Heart left ventricle (tissue), 16 donors: ENCODE measurements at regions not wholly inside any gene's neighbourhood (a gene's known extent, or its start where the extent isn't known, plus 50 kb on each side); places are given as distances from the start of the nearest gene placed in this dataset.

ENCODE experiments used
- ATAC-seq, 4 donors: fragments of 200-7000 bp; cut with Tn5 transposase; one replicate each; pipeline ENCODE4 v1.9.1; 2020 to 2022; ENCODE audit warnings: moderate library complexity in 4 of 4, mild to moderate bottlenecking in 3 of 4, moderate number of reproducible peaks in 1 of 4
- DNase-seq, 5 donors: peaks; one replicate each; pipeline ENCODE4 v3.0.0-alpha.2; 2020
- H3K27ac ChIP-seq, 12 donors: fragments of 200-600 bp; sonication (generic) in 4 of 12; one replicate each; pipeline versions ENCODE4 v1.5.0 to v1.8.0; 2016 to 2022; ENCODE audit warnings: mild to moderate bottlenecking in 2 of 12
- H3K27me3 ChIP-seq, 9 donors: fragments of 200-600 bp; sonication (generic) in 2 of 9; one replicate each; pipeline versions ENCODE4 v1.5.1 to v1.8.0; 2016 to 2022; ENCODE audit warnings: mild to moderate bottlenecking in 3 of 9
- H3K36me3 ChIP-seq, 9 donors: fragments of 200-600 bp; sonication (generic) in 2 of 9; one replicate each; pipeline versions ENCODE4 v1.5.0 to v1.8.0; 2018 to 2022; ENCODE audit warnings: mild to moderate bottlenecking in 2 of 9
- H3K4me1 ChIP-seq, 12 donors: fragments of 200-600 bp; sonication (generic) in 4 of 12; one replicate each; pipeline versions ENCODE4 v1.5.0 to v1.8.0; 2016 to 2022; ENCODE audit warnings: mild to moderate bottlenecking in 3 of 12
- H3K4me3 ChIP-seq, 12 donors: fragments of 200-600 bp; sonication (generic) in 4 of 12; one replicate each; pipeline versions ENCODE4 v1.5.0 to v1.8.0; 2017 to 2022; ENCODE audit warnings: mild to moderate bottlenecking in 9 of 12, moderate library complexity in 4 of 12
- H3K9me3 ChIP-seq, 12 donors: fragments of 200-600 bp; sonication (generic) in 4 of 12; one replicate each; pipeline versions ENCODE4 v1.5.0 to v1.8.0; 2016 to 2022; ENCODE audit warnings: mild to moderate bottlenecking in 1 of 12
- POLR2A ChIP-seq, 2 donors: fragments of 450-650 bp; IDR thresholded peaks; one replicate each; pipeline ENCODE4 v1.6.1; 2017; ENCODE audit warnings: antibody characterized with exemption in 2 of 2, mild to moderate bottlenecking in 2 of 2, moderate library complexity in 2 of 2
- WGBS, 4 donors: extraction: QIAGEN DNeasy Blood & Tissue Kit in 2 of 4; methylation state at CpG; one replicate each; pipeline versions ENCODE4 v1.1.5 to v1.1.7; 2013 to 2018; 5-methylcytosine and 5-hydroxymethylcytosine counted together
- intact Hi-C, 10 donors: fragments of 100-400 bp; cut with DNase I; formaldehyde crosslinking; loops; one replicate each; pipeline versions ENCODE4 v1.11.1 to v1.14.2; 2022
- TF ChIP-seq, protein P1 (sequence below), 12 donors: fragments of 200-600 bp; sonication (generic) in 4 of 12; IDR thresholded peaks; one replicate each; pipeline versions ENCODE4 v1.5.0 to v1.8.0; 2018 to 2022; ENCODE audit warnings: antibody characterized with exemption in 12 of 12, mild to moderate bottlenecking in 5 of 12
- donor health status: ischemic (EF 13 %, LVEDD 7.1; RV severe dilation, severe dysfunction).
- donor health status: healthy with polysubstance abuse.
- donor health status: DM: no; HTN: yes; CAD: no.
- donor health status: DM: no; HTN: no; CAD: no.
- donor health status: ischemic (EF 25% LVEDD 6.9; RV normal size, moderate dysfunction).
- donor health status: ischemic (EF 25% LVEDD 5.7; RV mildly dilated, moderate dysfunction).
- donor health status: healthy.
- donor health status: DM: yes; HTN: yes; CAD: no.
- donor health status: ischemic (EF 35%, LVEDD 5.7; RV mildly dilated, moderate dysfunction).
- donor health status: nonischemic (EF 11% LVEDD 7.7; RV severe dilation, severe dysfunction).
- donor health status: DM: yes; HTN: yes; CAD: no.
- donor health status: PGD.
- donor health status: ischemic (EF 29% LVEDD 5.4; RV normal size, mild dysfunction).
- donor health status: nonischemic (EF 23%, LVEDD 6.1; RV moderate dilation, normal function).

DNA sequence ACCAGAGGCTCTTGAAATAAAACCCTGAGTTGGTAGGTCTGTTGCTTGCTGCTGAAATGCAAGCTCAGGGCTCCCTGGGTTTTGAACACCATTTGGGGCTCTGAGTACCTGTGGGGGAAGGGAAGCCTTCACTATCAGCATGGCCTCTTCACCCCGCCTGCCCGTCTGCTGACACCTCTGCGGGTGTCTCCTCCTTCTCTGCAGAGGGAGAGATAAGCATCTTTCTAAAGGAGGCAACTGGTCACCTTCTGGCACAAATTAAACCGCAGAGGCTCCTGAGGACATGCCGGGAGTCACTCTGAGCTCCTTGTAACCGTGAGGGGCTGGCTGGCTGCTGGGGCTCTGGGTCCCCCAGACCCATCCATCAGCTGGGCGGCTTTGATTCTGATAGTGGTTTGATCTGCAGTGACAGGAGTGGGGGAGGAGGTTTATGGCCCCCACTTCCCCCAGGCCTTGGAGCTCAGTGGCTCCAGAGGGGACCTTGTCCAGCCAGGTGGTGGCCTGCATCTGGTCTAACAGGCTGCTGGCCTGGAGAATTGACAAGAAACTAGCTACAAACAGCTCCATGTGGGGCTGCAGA is 123.5 kb downstream of the IRF8 start:
- no peak for DNase-seq
- Histone ChIP-seq H3K4me1 (peaks cover 0 to 4% (median 0%) of the 10 kb centered on the region in 12 donors), H3K27me3 (peaks cover 0 to 57% (median 11%) of the 10 kb centered on the region in 9 donors), H3K9me3 (peaks cover 0 to 35% (median 25%) of the 10 kb centered on the region in 12 donors), H3K36me3 (no peaks in the 10 kb centered on the region), H3K27ac (no peak overlapping the region), H3K4me3 (no peak overlapping the region)
- ATAC-seq, result no peak
- no peak for TF ChIP-seq POLR2A (IDR thresholded peaks at IDR 0.05)
- TF ChIP-seq, protein P1, sequence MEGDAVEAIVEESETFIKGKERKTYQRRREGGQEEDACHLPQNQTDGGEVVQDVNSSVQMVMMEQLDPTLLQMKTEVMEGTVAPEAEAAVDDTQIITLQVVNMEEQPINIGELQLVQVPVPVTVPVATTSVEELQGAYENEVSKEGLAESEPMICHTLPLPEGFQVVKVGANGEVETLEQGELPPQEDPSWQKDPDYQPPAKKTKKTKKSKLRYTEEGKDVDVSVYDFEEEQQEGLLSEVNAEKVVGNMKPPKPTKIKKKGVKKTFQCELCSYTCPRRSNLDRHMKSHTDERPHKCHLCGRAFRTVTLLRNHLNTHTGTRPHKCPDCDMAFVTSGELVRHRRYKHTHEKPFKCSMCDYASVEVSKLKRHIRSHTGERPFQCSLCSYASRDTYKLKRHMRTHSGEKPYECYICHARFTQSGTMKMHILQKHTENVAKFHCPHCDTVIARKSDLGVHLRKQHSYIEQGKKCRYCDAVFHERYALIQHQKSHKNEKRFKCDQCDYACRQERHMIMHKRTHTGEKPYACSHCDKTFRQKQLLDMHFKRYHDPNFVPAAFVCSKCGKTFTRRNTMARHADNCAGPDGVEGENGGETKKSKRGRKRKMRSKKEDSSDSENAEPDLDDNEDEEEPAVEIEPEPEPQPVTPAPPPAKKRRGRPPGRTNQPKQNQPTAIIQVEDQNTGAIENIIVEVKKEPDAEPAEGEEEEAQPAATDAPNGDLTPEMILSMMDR (IDR thresholded peaks at IDR 0.05), result no peak
- intact Hi-C loops, result no loop called here
- WGBS, 4 donors, result 20 to 48% (median 27%) methylated on average over 3 to 7 of the region's 7 CpGs

DNA sequence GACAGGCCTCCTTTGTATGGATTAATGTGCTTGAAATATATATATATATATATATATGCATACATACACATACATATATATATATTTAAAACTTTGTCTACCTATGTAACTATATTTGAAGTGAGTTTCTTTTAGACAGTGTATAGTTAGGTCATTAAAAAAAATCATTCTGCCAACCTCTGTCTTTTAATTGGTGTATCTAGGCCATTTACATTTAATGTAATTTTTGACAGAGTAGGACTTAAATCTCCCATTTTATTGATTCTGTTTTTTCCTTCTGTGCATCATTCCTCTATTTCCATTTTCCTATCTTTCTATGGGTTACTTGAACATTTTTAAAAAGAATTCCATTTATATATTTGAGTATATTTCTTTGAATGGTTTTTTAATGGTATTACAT is 125.2 kb downstream of the IRF8 start:
- intact Hi-C loops, result no loop called here
- ATAC-seq, result no peak
- Histone ChIP-seq H3K36me3 (no peaks in the 10 kb centered on the region), H3K4me1 (peaks cover 0 to 1% (median 0%) of the 10 kb centered on the region in 12 donors), H3K27ac (no peak overlapping the region), H3K9me3 (peaks cover 0 to 35% (median 25%) of the 10 kb centered on the region in 12 donors), H3K4me3 (no peak overlapping the region), H3K27me3 (peaks cover 0 to 67% (median 15%) of the 10 kb centered on the region in 9 donors)
- DNase-seq, result no peak
- TF ChIP-seq, protein P1 (IDR thresholded peaks at IDR 0.05), result no peak
- no peak for TF ChIP-seq POLR2A (IDR thresholded peaks at IDR 0.05)

DNA sequence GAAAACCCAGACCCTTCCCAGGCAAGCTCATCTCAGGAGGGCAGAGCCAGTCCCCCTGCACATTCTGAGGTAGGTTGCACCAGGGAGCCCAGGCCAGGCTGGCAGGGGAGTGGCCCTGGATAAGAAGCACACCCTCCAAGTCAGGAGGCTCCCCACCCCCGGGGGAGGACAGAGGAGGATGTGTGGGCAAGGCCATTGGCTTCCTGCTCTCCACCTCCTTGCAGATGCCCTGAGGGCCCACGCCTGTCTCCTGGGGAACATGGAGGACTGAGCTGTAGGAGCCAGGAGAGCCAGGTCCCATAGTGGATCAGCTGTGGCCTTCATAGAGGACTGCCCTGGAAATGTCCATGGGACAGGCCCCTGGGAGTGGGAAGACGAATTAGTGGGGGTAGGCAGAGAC is 126.7 kb downstream of the IRF8 start:
- H3K36me3 ChIP-seq, result no peaks in the 10 kb centered on the region
- H3K27me3 ChIP-seq, result peaks cover 0 to 66% (median 9%) of the 10 kb centered on the region in 9 donors
- DNase-seq (no peak), ATAC-seq (no peak)
- no peak overlapping the region for H3K27ac ChIP-seq
- peaks cover 0 to 26% (median 22%) of the 10 kb centered on the region in 12 donors for H3K9me3 ChIP-seq
- intact Hi-C loops, result no loop called here
- TF ChIP-seq, protein P1 (IDR thresholded peaks at IDR 0.05), result no peak
- no peak for TF ChIP-seq POLR2A (IDR thresholded peaks at IDR 0.05)
- 52 to 73% (median 55%) methylated on average over 3 of the region's 3 CpGs for WGBS, 4 donors
- H3K4me3 ChIP-seq, result no peak overlapping the region
- H3K4me1 ChIP-seq, result peaks cover 0 to 8% (median 0%) of the 10 kb centered on the region in 12 donors

DNA sequence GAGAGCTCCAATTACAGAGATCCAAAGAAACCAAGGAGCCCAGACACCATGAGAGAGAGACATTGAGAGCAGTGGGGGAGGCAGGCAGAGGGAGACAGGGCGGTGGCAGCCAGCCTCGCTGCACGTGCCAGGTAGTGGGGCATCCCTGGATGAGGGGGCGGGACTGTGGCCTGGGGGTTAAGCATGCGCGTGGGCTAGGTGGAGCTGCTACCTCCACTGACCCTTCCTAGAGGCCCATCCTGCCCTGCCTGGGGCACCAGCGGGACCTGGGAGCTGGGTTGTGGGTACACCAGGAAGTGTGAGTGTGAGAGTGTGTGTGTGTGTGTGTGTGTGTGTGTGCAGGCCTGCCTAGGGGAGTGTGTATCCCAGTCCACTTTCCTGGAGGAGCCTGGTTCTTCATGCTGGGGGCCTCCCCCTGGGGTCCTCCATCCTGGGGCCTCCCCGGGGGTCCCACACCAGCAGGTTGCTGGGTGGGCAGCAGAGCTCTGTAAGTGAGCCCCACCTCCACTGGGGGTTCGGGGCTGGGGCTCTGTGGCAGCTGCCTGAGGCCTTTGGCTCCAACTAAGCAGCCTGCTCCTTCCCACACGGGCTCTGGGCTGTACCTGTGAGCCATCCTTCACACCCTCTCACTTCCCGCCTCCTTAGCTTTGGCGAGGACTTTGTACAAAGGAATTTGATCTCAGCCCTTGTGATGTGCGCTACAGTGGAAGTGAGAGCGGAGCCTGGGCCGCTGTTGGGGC is 127.4 kb downstream of the IRF8 start:
- peaks cover 0 to 65% (median 9%) of the 10 kb centered on the region in 9 donors for H3K27me3 ChIP-seq
- no peak for ATAC-seq
- no peak for DNase-seq

More for the DNA sequence above, 127.4 kb downstream of the IRF8 start:
- Histone ChIP-seq H3K4me1 (peaks cover 0 to 8% (median 0%) of the 10 kb centered on the region in 12 donors), H3K36me3 (no peaks in the 10 kb centered on the region), H3K27ac (no peak overlapping the region), H3K9me3 (peaks cover 0 to 26% (median 22%) of the 10 kb centered on the region in 12 donors), H3K4me3 (no peak overlapping the region)
- WGBS, 4 donors, result 58 to 63% (median 59%) methylated on average over 13 to 15 of the region's 15 CpGs
- intact Hi-C loops, result no loop called here
- TF ChIP-seq, protein P1 (IDR thresholded peaks at IDR 0.05), result no peak
- TF ChIP-seq POLR2A (IDR thresholded peaks at IDR 0.05), result no peak
